ENCODE measurements at regions not wholly inside any gene's neighbourhood (a gene's known extent, or its start where the extent isn't known, plus 50 kb on each side); places are given as distances from the start of the nearest gene placed in this dataset.

DNA sequence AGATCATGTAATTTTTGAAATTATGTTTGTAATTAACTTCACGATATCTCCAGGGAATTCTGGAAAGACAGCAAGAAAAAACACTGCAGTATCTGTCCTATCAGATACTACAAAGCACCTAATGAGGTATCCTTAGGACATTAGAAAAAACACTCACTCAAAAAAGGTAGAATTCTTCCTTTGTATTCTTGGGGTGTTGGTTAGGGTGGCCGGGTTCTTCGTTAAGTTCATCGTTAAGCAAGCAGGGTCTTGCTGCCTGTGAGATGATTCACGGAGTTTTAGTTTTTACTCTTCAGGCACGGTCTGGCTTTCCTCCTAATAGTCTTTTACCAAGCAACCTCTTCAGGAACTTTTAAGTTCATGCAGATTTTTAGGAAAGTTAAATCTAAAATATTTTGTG is 91.4 kb upstream of the IRX4 start:
- TF ChIP-seq, protein P1, sequence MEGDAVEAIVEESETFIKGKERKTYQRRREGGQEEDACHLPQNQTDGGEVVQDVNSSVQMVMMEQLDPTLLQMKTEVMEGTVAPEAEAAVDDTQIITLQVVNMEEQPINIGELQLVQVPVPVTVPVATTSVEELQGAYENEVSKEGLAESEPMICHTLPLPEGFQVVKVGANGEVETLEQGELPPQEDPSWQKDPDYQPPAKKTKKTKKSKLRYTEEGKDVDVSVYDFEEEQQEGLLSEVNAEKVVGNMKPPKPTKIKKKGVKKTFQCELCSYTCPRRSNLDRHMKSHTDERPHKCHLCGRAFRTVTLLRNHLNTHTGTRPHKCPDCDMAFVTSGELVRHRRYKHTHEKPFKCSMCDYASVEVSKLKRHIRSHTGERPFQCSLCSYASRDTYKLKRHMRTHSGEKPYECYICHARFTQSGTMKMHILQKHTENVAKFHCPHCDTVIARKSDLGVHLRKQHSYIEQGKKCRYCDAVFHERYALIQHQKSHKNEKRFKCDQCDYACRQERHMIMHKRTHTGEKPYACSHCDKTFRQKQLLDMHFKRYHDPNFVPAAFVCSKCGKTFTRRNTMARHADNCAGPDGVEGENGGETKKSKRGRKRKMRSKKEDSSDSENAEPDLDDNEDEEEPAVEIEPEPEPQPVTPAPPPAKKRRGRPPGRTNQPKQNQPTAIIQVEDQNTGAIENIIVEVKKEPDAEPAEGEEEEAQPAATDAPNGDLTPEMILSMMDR (IDR thresholded peaks at IDR 0.05 in 4 of 5, conservative IDR thresholded peaks at IDR 0.05 in 1 of 5): no peak
- TF ChIP-seq POLR2A (IDR thresholded peaks at IDR 0.05): no peak
